Urothelium cell line (cell line): ENCODE measurements at regions not wholly inside any gene's neighbourhood (a gene's known extent, or its start where the extent isn't known, plus 50 kb on each side); places are given as distances from the start of the nearest gene placed in this dataset.
A peak's percentile ranks its signal among the peaks of the same experiment; 100 is the strongest.

Experiments
- DNase-seq: peaks from one replicate; pipeline ENCODE4 v3.0.0; 2011; ENCODE audit warnings: low spot score, mixed read lengths
- FAIRE-seq: peaks from 2 replicates; lab custom pipeline; 2011; peaks lifted over from hg19 to GRCh38; lab: Jason Lieb, UNC

- no peak for FAIRE-seq
- DNase-seq, result no peak
These were observed 122.0 kb upstream of the EGLN3 start for GRCh38 chr14:34072921-34073320.

GRCh38 chr14:34072401-34072800 lies 121.5 kb upstream of the EGLN3 start:
- no peak for DNase-seq
- FAIRE-seq, result no peak

- FAIRE-seq, result no peak
- no peak for DNase-seq
These were observed 120.1 kb upstream of the EGLN3 start for GRCh38 chr14:34070917-34071407.

- DNase-seq (no peak), FAIRE-seq (no peak)
These were observed 119.1 kb upstream of the EGLN3 start for GRCh38 chr14:34069854-34070582.

GRCh38 chr14:34067587-34067986 lies 116.7 kb upstream of the EGLN3 start:
- no peak for DNase-seq
- no peak for FAIRE-seq

GRCh38 chr14:34065690-34066391 lies 115.0 kb upstream of the EGLN3 start:
- no peak for DNase-seq
- FAIRE-seq, result no peak

- no peak for FAIRE-seq
- DNase-seq, result no peak
These were observed 114.4 kb upstream of the EGLN3 start for GRCh38 chr14:34065236-34065635.

- no peak for FAIRE-seq
- DNase-seq, result no peak
These were observed 113.5 kb upstream of the EGLN3 start for GRCh38 chr14:34064349-34064748.

- DNase-seq, result no peak
- FAIRE-seq, result no peak
These were observed 112.7 kb upstream of the EGLN3 start for GRCh38 chr14:34063470-34064164.

GRCh38 chr14:34063042-34063441 lies 112.2 kb upstream of the EGLN3 start:
- FAIRE-seq, result no peak
- DNase-seq, result no peak

GRCh38 chr14:34062353-34062973 lies 111.6 kb upstream of the EGLN3 start:
- DNase-seq, result no peak
- no peak for FAIRE-seq

GRCh38 chr14:34060651-34060999 lies 109.8 kb upstream of the EGLN3 start:
- DNase-seq, result no peak
- no peak for FAIRE-seq

- peak; percentile 23 for FAIRE-seq
These were observed 109.2 kb upstream of the EGLN3 start for GRCh38 chr14:34059925-34060650.

GRCh38 chr14:34059037-34059924 lies 108.4 kb upstream of the EGLN3 start:
- DNase-seq (no peak), FAIRE-seq (no peak)

More at GRCh38 chr14:34059925-34060650, 109.2 kb upstream of the EGLN3 start:
- DNase-seq, result peak; percentile 90

- no peak for FAIRE-seq
- DNase-seq, result no peak
These were observed 107.6 kb upstream of the EGLN3 start for GRCh38 chr14:34058510-34058909.

- FAIRE-seq, result no peak
- no peak for DNase-seq
These were observed 105.2 kb upstream of the EGLN3 start for GRCh38 chr14:34056046-34056445.

GRCh38 chr14:34055157-34055950 lies 104.5 kb upstream of the EGLN3 start:
- DNase-seq (no peak), FAIRE-seq (no peak)

GRCh38 chr14:34053666-34054065 lies 102.8 kb upstream of the EGLN3 start:
- no peak for FAIRE-seq
- DNase-seq, result no peak

- no peak for FAIRE-seq
- DNase-seq, result peak; percentile 80
These were observed 101.8 kb upstream of the EGLN3 start for GRCh38 chr14:34052658-34053014.
